H1 (cell line): ENCODE measurements at regions not wholly inside any gene's neighbourhood (a gene's known extent, or its start where the extent isn't known, plus 50 kb on each side); places are given as distances from the start of the nearest gene placed in this dataset.
"Not testable (repeated sequence)": the region's sequence is repeated elsewhere in the genome, so short reads cannot be mapped to it uniquely, and the experiment has no call there.

ENCODE experiments used
- CTCF ChIA-PET: fragments of 300-600 bp; sonication (Branson Sonifier 250); formaldehyde crosslinking; loops from one replicate; lab custom pipeline; 2021; ENCODE audit not compliant: partially characterized antibody; lab: Charles Lee
- POLR2A ChIA-PET: fragments of 300-600 bp; sonication (Branson Sonifier 250); formaldehyde crosslinking; loops from one replicate; lab custom pipeline; 2021; ENCODE audit warnings: inconsistent platforms; ENCODE audit not compliant: partially characterized antibody; lab: Charles Lee
- DNase-seq, 2 experiments: peaks; one replicate each; pipeline versions ENCODE4 v3.0.0 to v3.0.0-alpha.2; 2010 to 2022; ENCODE audit warnings: low spot score in 2 of 2, low read depth in 1 of 2, mixed read lengths in 1 of 2
- FAIRE-seq: peaks from 2 replicates; lab custom pipeline; 2011; peaks lifted over from hg19 to GRCh38; lab: Jason Lieb, UNC
- H2AFZ ChIP-seq: 2 replicates; pipeline ENCODE4 v1.8.1; 2012; ENCODE audit warnings: low read length, inconsistent platforms
- H2AK5ac ChIP-seq: 2 replicates; pipeline ENCODE4 v1.6.1; 2013; ENCODE audit warnings: low read depth, low read length
- H2BK120ac ChIP-seq: replicated peaks from 2 replicates; pipeline ENCODE3; 2013; ENCODE audit warnings: low read depth, low read length, inconsistent platforms
- H2BK12ac ChIP-seq: 2 replicates; pipeline ENCODE4 v1.6.1; 2013; ENCODE audit warnings: low read depth, low read length
- H2BK15ac ChIP-seq: 2 replicates; pipeline ENCODE4 v1.6.1; 2013; ENCODE audit warnings: low read length
- H2BK20ac ChIP-seq: 2 replicates; pipeline ENCODE4 v1.6.1; 2013; ENCODE audit warnings: low read length
- H2BK5ac ChIP-seq: 2 replicates; pipeline ENCODE4 v1.6.1; 2013; ENCODE audit warnings: low read depth, low read length
- H3K14ac ChIP-seq: 2 replicates; pipeline ENCODE4 v1.6.1; 2013; ENCODE audit warnings: inconsistent platforms; ENCODE audit not compliant: insufficient read length
- H3K18ac ChIP-seq: 2 replicates; pipeline ENCODE4 v1.6.1; 2013; ENCODE audit warnings: low read length; ENCODE audit errors: extremely low read depth
- H3K23ac ChIP-seq: 2 replicates; pipeline ENCODE4 v1.6.1; 2013; ENCODE audit warnings: inconsistent platforms; ENCODE audit not compliant: insufficient read length
- H3K23me2 ChIP-seq: 2 replicates; pipeline ENCODE4 v1.6.1; 2013; ENCODE audit warnings: low read depth, low read length
- H3K27ac ChIP-seq: 2 replicates; pipeline ENCODE4 v1.6.1; 2011; ENCODE audit warnings: low read depth, low read length, inconsistent platforms
- H3K27me3 ChIP-seq, 4 experiments: replicated peaks in 1 of 4; 1 replicate in 1 of 4; 2 replicates in 3 of 4; pipeline versions ENCODE4 v1.6.1 to v1.8.1; 2011 to 2013; ENCODE audit warnings: low read length in 3 of 4, mild to moderate bottlenecking in 3 of 4, inconsistent platforms in 2 of 4, mixed read lengths in 2 of 4, moderate library complexity in 1 of 4; ENCODE audit not compliant: control insufficient read depth in 3 of 4, insufficient read depth in 3 of 4; ENCODE audit errors: extremely low read depth in 1 of 4
- H3K36me3 ChIP-seq, 4 experiments: 2 replicates each; pipeline versions ENCODE4 v1.6.1 to v1.8.1; 2011 to 2013; ENCODE audit warnings: mild to moderate bottlenecking in 4 of 4, low read length in 3 of 4, moderate library complexity in 2 of 4, control low read depth in 1 of 4, inconsistent platforms in 1 of 4; ENCODE audit not compliant: insufficient read depth in 4 of 4, control insufficient read depth in 2 of 4
- H3K4ac ChIP-seq: replicated peaks from 2 replicates; pipeline ENCODE3; 2013; ENCODE audit warnings: low read length, low read depth, mixed read lengths, inconsistent platforms; ENCODE audit not compliant: insufficient read length
- H3K4me1 ChIP-seq, 4 experiments: replicated peaks in 1 of 4; 1 replicate in 1 of 4; 2 replicates in 3 of 4; pipeline versions ENCODE4 v1.6.1 to v1.8.1; 2011 to 2013; ENCODE audit warnings: low read length in 3 of 4, inconsistent platforms in 2 of 4, mixed read lengths in 1 of 4; ENCODE audit not compliant: insufficient read depth in 4 of 4, control insufficient read depth in 3 of 4
- H3K4me2 ChIP-seq, 2 experiments: 2 replicates each; pipeline versions ENCODE4 v1.6.1 to v1.8.1; 2011 to 2013; ENCODE audit warnings: low read depth in 2 of 2, low read length in 2 of 2, control low read depth in 1 of 2, inconsistent platforms in 1 of 2, mild to moderate bottlenecking in 1 of 2; ENCODE audit not compliant: insufficient read depth in 1 of 2
- H3K4me3 ChIP-seq, 4 experiments: fragments of 200-600, 300-600 bp in 1 of 4; sonication (generic), shearing (Covaris generic), sonication (Bioruptor Twin) in 1 of 4; 2 replicates each; pipeline versions ENCODE4 v1.5.1 to v1.8.1; 2011 to 2016; ENCODE audit warnings: low read length in 4 of 4, low read depth in 3 of 4, control low read depth in 2 of 4, inconsistent platforms in 2 of 4, mild to moderate bottlenecking in 2 of 4, mixed read lengths in 1 of 4, moderate library complexity in 1 of 4; ENCODE audit not compliant: insufficient read depth in 2 of 4; ENCODE audit errors: extremely low read depth in 1 of 4
- H3K56ac ChIP-seq: replicated peaks from 2 replicates; pipeline ENCODE3; 2013; ENCODE audit warnings: low read depth, mild to moderate bottlenecking, mixed read lengths, low read length, inconsistent platforms; ENCODE audit not compliant: insufficient read length
- H3K79me1 ChIP-seq: 2 replicates; pipeline ENCODE4 v1.6.1; 2013; ENCODE audit warnings: low read depth, low read length, control low read depth
- H3K79me2 ChIP-seq, 2 experiments: 2 replicates each; pipeline versions ENCODE4 v1.6.1 to v1.8.1; 2012 to 2013; ENCODE audit warnings: low read length in 2 of 2, mild to moderate bottlenecking in 2 of 2, inconsistent platforms in 1 of 2; ENCODE audit not compliant: insufficient read depth in 2 of 2, control insufficient read depth in 1 of 2
- H3K9ac ChIP-seq, 4 experiments: replicated peaks in 1 of 4; 1 replicate in 1 of 4; 2 replicates in 3 of 4; pipeline versions ENCODE4 v1.6.1 to v1.8.1; 2011 to 2013; ENCODE audit warnings: low read depth in 3 of 4, low read length in 3 of 4, control low read depth in 2 of 4, mild to moderate bottlenecking in 2 of 4, moderate library complexity in 2 of 4, inconsistent platforms in 1 of 4; ENCODE audit errors: extremely low read depth in 1 of 4
- H3K9me3 ChIP-seq, 2 experiments: 2 replicates each; pipeline versions ENCODE4 v1.6.1 to v1.8.1; 2012 to 2013; ENCODE audit warnings: mild to moderate bottlenecking in 2 of 2, moderate library complexity in 2 of 2, control low read depth in 1 of 2, inconsistent platforms in 1 of 2, low read depth in 1 of 2, low read length in 1 of 2, mixed read lengths in 1 of 2; ENCODE audit not compliant: insufficient read depth in 2 of 2
- H4K20me1 ChIP-seq, 2 experiments: replicated peaks in 1 of 2; 2 replicates each; pipeline versions ENCODE3 to v1.8.1; 2011 to 2013; ENCODE audit warnings: inconsistent platforms in 2 of 2, low read length in 2 of 2, mild to moderate bottlenecking in 1 of 2; ENCODE audit not compliant: insufficient read depth in 2 of 2, control insufficient read depth in 1 of 2
- H4K5ac ChIP-seq: 2 replicates; pipeline ENCODE4 v1.6.1; 2013; ENCODE audit warnings: low read length, low read depth, mixed read lengths, inconsistent platforms; ENCODE audit not compliant: insufficient read length
- H4K8ac ChIP-seq: 2 replicates; pipeline ENCODE4 v1.8.0; 2013; ENCODE audit warnings: mild to moderate bottlenecking, moderate library complexity, low read length, inconsistent platforms; ENCODE audit not compliant: insufficient read depth; ENCODE audit errors: extremely low read depth
- H4K91ac ChIP-seq: replicated peaks from 2 replicates; pipeline ENCODE3; 2013; ENCODE audit warnings: low read length, mixed read lengths, inconsistent platforms; ENCODE audit not compliant: insufficient read length
- WGBS, 2 experiments: shearing (Covaris generic) in 1 of 2; methylation state at CpG; one replicate each; pipeline versions ENCODE4 v1.1.6 to v1.1.7; 2013 to 2015; ENCODE audit warnings: low lambda C conversion rate in 2 of 2, mixed read lengths in 2 of 2, inconsistent platforms in 1 of 2, low coverage in 1 of 2, missing lambda C conversion rate in 1 of 2; ENCODE audit not compliant: insufficient replicate concordance in 2 of 2, insufficient coverage in 1 of 2, insufficient read length in 1 of 2; ENCODE audit errors: extremely low coverage in 1 of 2, missing lambda C conversion rate in 1 of 2; 5-methylcytosine and 5-hydroxymethylcytosine counted together

- FAIRE-seq, H3K27ac ChIP-seq, H3K56ac ChIP-seq, H3K18ac ChIP-seq, H2AFZ ChIP-seq, H3K4me2 ChIP-seq, CTCF ChIA-PET, POLR2A ChIA-PET, H2AK5ac ChIP-seq, H3K23ac ChIP-seq, H3K23me2 ChIP-seq, H3K27me3 ChIP-seq, H4K20me1 ChIP-seq, H3K4me3 ChIP-seq, H4K91ac ChIP-seq, H4K5ac ChIP-seq, H3K9me3 ChIP-seq, DNase-seq, H2BK20ac ChIP-seq, H3K79me1 ChIP-seq, H3K36me3 ChIP-seq, H3K4ac ChIP-seq, H2BK15ac ChIP-seq, H3K14ac ChIP-seq, H2BK5ac ChIP-seq, H3K9ac ChIP-seq, H3K4me1 ChIP-seq, H4K8ac ChIP-seq, H3K79me2 ChIP-seq, H2BK120ac ChIP-seq, H2BK12ac ChIP-seq: not testable (repeated sequence)
- WGBS, 2 experiments, result 86% methylated on average over 4 of the region's 4 CpGs; no CpG with 5 or more reads in 1 of the 2 experiments
Measured at GRCh38 chr1:115510226-115510625, 131.5 kb upstream of the VANGL1 start.
